Colon (tissue), 2 donors: ENCODE measurements at regions not wholly inside any gene's neighbourhood (a gene's known extent, or its start where the extent isn't known, plus 50 kb on each side); places are given as distances from the start of the nearest gene placed in this dataset.
A peak's percentile ranks its signal among the peaks of the same experiment; 100 is the strongest.
"Not testable (repeated sequence)": the region's sequence is repeated elsewhere in the genome, so short reads cannot be mapped to it uniquely, and the experiment has no call there.

ENCODE experiments used
- FAIRE-seq: peaks from 2 replicates; lab custom pipeline; 2012; peaks lifted over from hg19 to GRCh38; lab: Jason Lieb, UNC
- donor health status: control.
- donor health status: control.

GRCh38 chr6:62889240-62889639 is 322.0 kb upstream of the FKBP1C start:
- FAIRE-seq: no peak

- FAIRE-seq: peak; percentile 24
These were observed 320.1 kb upstream of the FKBP1C start for GRCh38 chr6:62891065-62891647.

GRCh38 chr6:62894114-62894513 is 317.2 kb upstream of the FKBP1C start:
- FAIRE-seq: no peak

GRCh38 chr6:62903266-62903665 is 308.0 kb upstream of the FKBP1C start:
- no peak for FAIRE-seq

GRCh38 chr6:62904687-62905086 is 306.6 kb upstream of the FKBP1C start:
- no peak for FAIRE-seq

GRCh38 chr6:62914530-62914929 is 296.7 kb upstream of the FKBP1C start:
- no peak for FAIRE-seq

GRCh38 chr6:62923728-62924127 is 287.5 kb upstream of the FKBP1C start:
- no peak for FAIRE-seq

- no peak for FAIRE-seq
These were observed 270.4 kb upstream of the FKBP1C start for GRCh38 chr6:62940848-62941247.

- FAIRE-seq: no peak
These were observed 269.3 kb upstream of the FKBP1C start for GRCh38 chr6:62942000-62942399.

- FAIRE-seq: no peak
These were observed 242.4 kb upstream of the FKBP1C start for GRCh38 chr6:62968834-62969233.

- FAIRE-seq: no peak
These were observed 239.2 kb upstream of the FKBP1C start for GRCh38 chr6:62971976-62972658.

- FAIRE-seq: no peak
These were observed 236.8 kb upstream of the FKBP1C start for GRCh38 chr6:62974452-62974851.

GRCh38 chr6:62976566-62976965 is 234.7 kb upstream of the FKBP1C start:
- FAIRE-seq: no peak

GRCh38 chr6:62978920-62979319 is 232.3 kb upstream of the FKBP1C start:
- no peak for FAIRE-seq

GRCh38 chr6:62980093-62980492 is 231.2 kb upstream of the FKBP1C start:
- FAIRE-seq: no peak

GRCh38 chr6:62980724-62981123 is 230.5 kb upstream of the FKBP1C start:
- no peak for FAIRE-seq

GRCh38 chr6:62982951-62983350 is 228.3 kb upstream of the FKBP1C start:
- no peak for FAIRE-seq

- not testable (repeated sequence) for FAIRE-seq
These were observed 219.6 kb upstream of the FKBP1C start for GRCh38 chr6:62991696-62992095.

- no peak for FAIRE-seq
These were observed 217.3 kb upstream of the FKBP1C start for GRCh38 chr6:62993951-62994350.

- no peak for FAIRE-seq
These were observed 213.2 kb upstream of the FKBP1C start for GRCh38 chr6:62998022-62998421.

GRCh38 chr6:62999242-62999641 is 212.0 kb upstream of the FKBP1C start:
- not testable (repeated sequence) for FAIRE-seq

GRCh38 chr6:62999796-63000195 is 211.5 kb upstream of the FKBP1C start:
- FAIRE-seq: no peak

GRCh38 chr6:63006018-63006417 is 205.3 kb upstream of the FKBP1C start:
- not testable (repeated sequence) for FAIRE-seq

- not testable (repeated sequence) for FAIRE-seq
These were observed 200.3 kb upstream of the FKBP1C start for GRCh38 chr6:63010962-63011361.
